Chondrocyte (in vitro differentiated cells): ENCODE measurements at regions not wholly inside any gene's neighbourhood (a gene's known extent, or its start where the extent isn't known, plus 50 kb on each side); places are given as distances from the start of the nearest gene placed in this dataset.
A peak's percentile ranks its signal among the peaks of the same experiment; 100 is the strongest.

Source experiments
- DNase-seq: peaks from one replicate; pipeline ENCODE4 v3.0.0; 2021; ENCODE audit warnings: mixed read lengths, low spot score
- H3K27ac Mint-ChIP-seq: one replicate; pipeline ENCODE4 v1.8.0; 2021; ENCODE audit warnings: mild to moderate bottlenecking, moderate library complexity, mixed read lengths; ENCODE audit not compliant: unreplicated experiment
- H3K27me3 Mint-ChIP-seq: 2 replicates; pipeline ENCODE4 v1.8.0; 2021; ENCODE audit warnings: low read depth, mixed read lengths
- H3K36me3 Mint-ChIP-seq: 2 replicates; pipeline ENCODE4 v1.8.0; 2021; ENCODE audit warnings: low read depth, mixed read lengths
- H3K4me1 Mint-ChIP-seq: 2 replicates; pipeline ENCODE4 v1.8.0; 2021; ENCODE audit warnings: low read depth, mild to moderate bottlenecking, mixed read lengths
- H3K4me3 Mint-ChIP-seq: one replicate; pipeline ENCODE4 v1.8.0; 2021; ENCODE audit warnings: mild to moderate bottlenecking, moderate library complexity, mixed read lengths; ENCODE audit not compliant: unreplicated experiment
- H3K9me3 Mint-ChIP-seq: 2 replicates; pipeline ENCODE4 v1.8.0; 2021; ENCODE audit warnings: low read depth, mixed read lengths
- TF ChIP-seq, protein P1 (sequence below): fragments of 200-600 bp; sonication (generic); IDR thresholded peaks from 2 replicates; pipeline ENCODE4 v1.5.0; 2021; ENCODE audit warnings: antibody characterized with exemption, mild to moderate bottlenecking, moderate library complexity

DNA sequence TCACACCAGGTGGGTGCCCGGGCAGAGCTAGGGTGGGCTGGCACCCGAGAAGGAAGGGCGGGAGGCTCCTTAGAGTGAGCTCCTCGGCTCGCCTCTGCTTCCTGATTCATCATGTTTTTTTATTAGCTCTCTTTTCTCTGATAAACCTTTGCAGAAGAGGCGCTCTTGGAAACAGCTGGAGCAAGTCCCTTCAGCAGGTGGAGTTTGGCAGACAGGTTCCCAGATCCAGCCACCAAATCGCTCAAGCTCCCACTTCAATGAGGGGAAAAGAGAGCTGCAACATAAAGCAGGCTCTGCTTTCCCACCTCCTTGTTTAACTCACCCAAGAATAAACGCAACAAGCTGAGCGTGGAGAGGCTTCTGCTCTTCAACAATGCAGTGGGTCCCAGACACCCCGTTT is 244.8 kb downstream of the TSHZ3 start:
- Mint-ChIP-seq H3K36me3 (no peaks in the 10 kb centered on the region), H3K4me3 (no peak overlapping the region), H3K4me1 (peaks cover 9% of the 10 kb centered on the region), H3K9me3 (no peaks in the 10 kb centered on the region), H3K27me3 (no peaks in the 10 kb centered on the region), H3K27ac (no peak overlapping the region)
- DNase-seq = no peak
- TF ChIP-seq, protein P1, sequence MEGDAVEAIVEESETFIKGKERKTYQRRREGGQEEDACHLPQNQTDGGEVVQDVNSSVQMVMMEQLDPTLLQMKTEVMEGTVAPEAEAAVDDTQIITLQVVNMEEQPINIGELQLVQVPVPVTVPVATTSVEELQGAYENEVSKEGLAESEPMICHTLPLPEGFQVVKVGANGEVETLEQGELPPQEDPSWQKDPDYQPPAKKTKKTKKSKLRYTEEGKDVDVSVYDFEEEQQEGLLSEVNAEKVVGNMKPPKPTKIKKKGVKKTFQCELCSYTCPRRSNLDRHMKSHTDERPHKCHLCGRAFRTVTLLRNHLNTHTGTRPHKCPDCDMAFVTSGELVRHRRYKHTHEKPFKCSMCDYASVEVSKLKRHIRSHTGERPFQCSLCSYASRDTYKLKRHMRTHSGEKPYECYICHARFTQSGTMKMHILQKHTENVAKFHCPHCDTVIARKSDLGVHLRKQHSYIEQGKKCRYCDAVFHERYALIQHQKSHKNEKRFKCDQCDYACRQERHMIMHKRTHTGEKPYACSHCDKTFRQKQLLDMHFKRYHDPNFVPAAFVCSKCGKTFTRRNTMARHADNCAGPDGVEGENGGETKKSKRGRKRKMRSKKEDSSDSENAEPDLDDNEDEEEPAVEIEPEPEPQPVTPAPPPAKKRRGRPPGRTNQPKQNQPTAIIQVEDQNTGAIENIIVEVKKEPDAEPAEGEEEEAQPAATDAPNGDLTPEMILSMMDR = no peak

DNA sequence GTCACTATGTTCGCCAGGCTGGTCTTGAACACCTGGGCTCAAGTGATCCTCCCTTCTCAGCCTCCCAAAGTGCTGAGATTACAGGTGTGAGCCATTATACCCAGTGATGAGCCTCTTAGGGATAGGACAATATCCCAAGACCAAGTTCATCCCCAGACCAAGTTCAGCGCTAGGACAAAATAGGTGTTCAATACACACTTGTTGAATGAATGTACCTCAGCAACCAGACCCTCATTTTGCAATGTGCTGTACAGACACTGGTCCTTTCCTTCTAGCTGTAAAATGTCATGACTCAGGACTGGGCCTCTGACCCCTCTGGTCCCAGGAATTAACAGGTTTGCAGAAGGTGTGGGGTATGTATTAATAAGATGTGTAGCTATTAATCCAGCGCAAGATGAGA is 246.0 kb downstream of the TSHZ3 start:
- no peak overlapping the region for H3K4me3 Mint-ChIP-seq
- no peak for DNase-seq
- TF ChIP-seq, protein P1 = no peak
- no peaks in the 10 kb centered on the region for H3K9me3 Mint-ChIP-seq
- no peaks in the 10 kb centered on the region for H3K27me3 Mint-ChIP-seq
- no peak overlapping the region for H3K27ac Mint-ChIP-seq
- peaks cover 13% of the 10 kb centered on the region for H3K4me1 Mint-ChIP-seq
- H3K36me3 Mint-ChIP-seq = no peaks in the 10 kb centered on the region

DNA sequence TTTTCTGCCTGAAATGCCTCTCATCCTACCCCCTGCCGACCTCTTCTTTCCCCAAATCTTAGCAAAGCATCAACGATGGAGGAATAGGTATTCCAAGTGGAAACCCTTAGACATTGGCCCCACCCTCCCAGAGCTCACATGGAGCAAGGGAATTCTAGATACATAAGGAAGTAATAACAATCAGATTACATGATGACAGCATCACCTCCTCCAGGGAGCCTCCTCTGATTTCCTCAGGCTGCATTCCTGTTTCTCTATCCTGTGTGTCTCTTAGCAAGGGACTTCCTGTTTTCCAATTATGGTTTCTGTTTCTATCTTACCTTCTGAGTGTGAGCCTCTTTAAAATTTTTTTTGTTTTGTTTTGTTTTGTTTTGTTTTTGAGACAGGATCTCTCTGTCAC is 246.6 kb downstream of the TSHZ3 start:
- Mint-ChIP-seq H3K27me3 (no peaks in the 10 kb centered on the region), H3K27ac (no peak overlapping the region), H3K9me3 (no peaks in the 10 kb centered on the region), H3K36me3 (no peaks in the 10 kb centered on the region), H3K4me1 (peaks cover 13% of the 10 kb centered on the region), H3K4me3 (no peak overlapping the region)
- DNase-seq = no peak
- TF ChIP-seq, protein P1 = no peak

DNA sequence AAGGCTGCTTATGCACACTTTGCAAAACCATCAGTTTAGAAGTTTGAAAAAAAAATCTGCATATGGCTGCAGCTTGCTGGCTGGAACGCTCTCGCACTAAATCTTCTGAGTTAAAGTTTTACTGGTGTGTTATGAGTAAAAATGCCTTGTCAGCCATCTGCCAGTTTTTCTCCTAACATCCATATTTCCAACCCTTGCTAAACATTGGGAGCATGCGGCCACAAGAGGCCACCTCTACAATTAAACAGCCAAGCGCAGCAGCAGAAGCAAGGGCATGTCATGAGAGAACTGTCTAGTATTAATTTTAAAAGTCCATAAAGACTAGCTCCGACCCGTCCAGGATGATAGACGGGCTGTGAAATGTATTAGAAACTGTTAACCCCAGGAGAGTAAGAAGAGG is 248.3 kb downstream of the TSHZ3 start:
- no peak for DNase-seq
- no peak overlapping the region for H3K4me3 Mint-ChIP-seq
- H3K4me1 Mint-ChIP-seq = peaks cover 13% of the 10 kb centered on the region
- no peaks in the 10 kb centered on the region for H3K9me3 Mint-ChIP-seq
- H3K27ac Mint-ChIP-seq = peak overlapping the region; percentile 2
- H3K36me3 Mint-ChIP-seq = no peaks in the 10 kb centered on the region
- no peaks in the 10 kb centered on the region for H3K27me3 Mint-ChIP-seq
- TF ChIP-seq, protein P1 = peak; percentile 28

DNA sequence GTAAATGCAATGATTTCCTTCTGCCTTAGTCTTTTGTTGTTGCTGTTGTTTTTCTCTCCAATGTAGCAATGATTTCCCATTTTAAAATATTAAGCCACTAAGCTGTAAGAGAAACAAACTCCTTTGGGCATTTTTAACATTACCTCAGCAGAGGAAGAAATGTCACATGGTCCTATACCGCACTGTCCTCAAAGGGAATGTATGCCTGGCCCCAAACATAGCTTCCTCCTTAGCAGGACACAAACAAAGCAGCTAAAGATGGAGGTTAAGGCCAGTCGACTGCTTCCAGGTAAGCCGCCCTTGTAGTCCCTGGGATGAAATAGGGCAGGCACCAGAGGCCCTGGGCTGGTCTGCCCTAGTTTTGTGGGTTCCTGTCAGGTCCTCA is 249.0 kb downstream of the TSHZ3 start:
- Mint-ChIP-seq H3K9me3 (no peaks in the 10 kb centered on the region), H3K27me3 (no peaks in the 10 kb centered on the region), H3K4me3 (no peak overlapping the region), H3K36me3 (no peaks in the 10 kb centered on the region), H3K27ac (no peak overlapping the region), H3K4me1 (peaks cover 13% of the 10 kb centered on the region)
- no peak for DNase-seq
- TF ChIP-seq, protein P1 = no peak
